ENCODE measurements at regions not wholly inside any gene's neighbourhood (a gene's known extent, or its start where the extent isn't known, plus 50 kb on each side); places are given as distances from the start of the nearest gene placed in this dataset.

DNA sequence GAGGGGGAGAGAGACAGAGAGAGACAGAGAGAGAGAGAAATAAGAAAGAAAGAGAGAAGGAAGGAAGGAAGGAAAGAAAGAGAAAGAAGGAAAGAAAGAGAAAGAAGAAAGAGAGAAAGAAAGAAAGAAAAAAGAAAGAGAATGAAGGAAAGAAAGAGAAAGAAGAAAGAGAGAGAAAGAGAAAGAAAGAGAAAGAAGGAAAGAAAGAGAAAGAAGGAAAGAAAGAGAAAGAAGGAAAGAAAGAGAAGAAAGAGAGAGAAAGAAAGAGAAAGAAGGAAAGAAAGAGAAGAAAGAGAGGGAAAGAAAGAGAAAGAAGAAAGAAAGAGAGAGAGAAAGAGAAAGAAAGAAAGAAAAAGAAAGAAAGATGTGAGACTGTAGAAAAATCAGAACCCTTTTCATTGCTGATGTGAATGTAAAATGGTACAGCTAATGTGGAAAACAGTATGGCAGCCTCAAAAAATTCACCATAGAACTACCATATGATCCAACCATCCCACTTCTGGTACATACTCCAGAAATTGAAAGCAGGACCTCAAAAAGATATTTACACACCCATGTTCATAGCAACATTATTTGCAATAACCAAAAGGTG, 203.4 kb upstream of the POU3F3 start:
- Mint-ChIP-seq H3K36me3 (no peaks in the 10 kb centered on the region), H3K4me3 (no peak overlapping the region), H3K27me3 (ENCODE audit: low read depth) (peaks cover 50% of the 10 kb centered on the region), H3K27ac (no peak overlapping the region), H3K4me1 (peaks cover 6% of the 10 kb centered on the region), H3K9me3 (no peaks in the 10 kb centered on the region)
- DNase-seq (ENCODE audit: low spot score in 2 of 2, unreplicated experiment in 2 of 2): no peak
- no peak for TF ChIP-seq CTCF (IDR thresholded peaks at IDR 0.05; ENCODE audit: unreplicated experiment)

GRCh38 chr2:104654811-104655210, 199.1 kb upstream of the POU3F3 start:
- no peak overlapping the region for H3K27ac Mint-ChIP-seq
- H3K9me3 Mint-ChIP-seq: no peaks in the 10 kb centered on the region
- H3K4me3 Mint-ChIP-seq: no peak overlapping the region
- no peak for DNase-seq (ENCODE audit: low spot score in 2 of 2, unreplicated experiment in 2 of 2)
- peaks cover 76% of the 10 kb centered on the region for H3K27me3 Mint-ChIP-seq (ENCODE audit: low read depth)
- H3K4me1 Mint-ChIP-seq: peaks cover 8% of the 10 kb centered on the region
- no peak for TF ChIP-seq CTCF (IDR thresholded peaks at IDR 0.05; ENCODE audit: unreplicated experiment)
- no peaks in the 10 kb centered on the region for H3K36me3 Mint-ChIP-seq

- peaks cover 8% of the 10 kb centered on the region for H3K4me1 Mint-ChIP-seq
- no peaks in the 10 kb centered on the region for H3K36me3 Mint-ChIP-seq
- no peak overlapping the region for H3K27ac Mint-ChIP-seq
- H3K9me3 Mint-ChIP-seq: no peaks in the 10 kb centered on the region
- no peak for TF ChIP-seq CTCF (IDR thresholded peaks at IDR 0.05; ENCODE audit: unreplicated experiment)
- H3K4me3 Mint-ChIP-seq: no peak overlapping the region
- DNase-seq (ENCODE audit: low spot score in 2 of 2, unreplicated experiment in 2 of 2): no peak
- peaks cover 78% of the 10 kb centered on the region for H3K27me3 Mint-ChIP-seq (ENCODE audit: low read depth)
These were observed 197.2 kb upstream of the POU3F3 start for GRCh38 chr2:104656571-104657163.

- DNase-seq (ENCODE audit: low spot score in 2 of 2, unreplicated experiment in 2 of 2): no peak
- Mint-ChIP-seq H3K36me3 (no peaks in the 10 kb centered on the region), H3K9me3 (no peaks in the 10 kb centered on the region), H3K4me1 (peaks cover 8% of the 10 kb centered on the region), H3K27me3 (ENCODE audit: low read depth) (peaks cover 83% of the 10 kb centered on the region), H3K27ac (no peak overlapping the region), H3K4me3 (peak overlapping the region; percentile 41)
- TF ChIP-seq CTCF (IDR thresholded peaks at IDR 0.05; ENCODE audit: unreplicated experiment): no peak
These were observed 195.6 kb upstream of the POU3F3 start for GRCh38 chr2:104658144-104658835.

DNA sequence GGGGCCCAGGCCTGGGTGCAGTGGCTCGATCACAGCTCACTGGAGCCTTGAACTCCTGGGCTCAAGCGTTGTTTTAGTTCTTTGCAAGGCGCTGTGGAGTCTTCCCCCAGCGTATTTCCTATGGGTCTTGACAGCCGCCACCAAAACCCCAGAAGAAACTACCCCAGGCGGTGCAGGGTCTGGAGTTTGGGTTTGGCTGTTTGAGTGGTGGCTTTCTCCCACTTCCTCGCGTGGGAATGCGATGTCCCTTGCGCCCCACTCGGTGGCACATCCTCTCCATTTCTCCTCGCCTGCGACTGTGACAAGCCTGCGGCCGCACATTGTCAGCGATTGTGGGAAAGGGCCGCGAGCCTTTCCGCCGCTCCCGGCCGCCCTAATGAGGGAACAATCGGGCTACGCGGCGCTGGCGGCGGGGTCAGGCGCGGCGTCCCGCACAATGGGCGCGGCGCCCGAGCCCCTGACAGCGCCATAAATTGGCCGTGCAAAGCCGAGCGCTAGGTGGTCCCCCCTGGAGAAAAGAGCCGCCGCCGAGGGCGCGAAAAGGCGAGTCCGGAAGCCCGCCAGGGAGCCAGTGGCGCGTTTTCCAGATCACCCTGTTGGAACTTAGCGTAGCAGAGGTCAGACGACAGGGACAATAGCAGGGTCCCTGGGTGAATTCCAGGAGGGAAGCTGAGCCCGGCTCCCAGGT, 194.9 kb upstream of the POU3F3 start:
- DNase-seq (ENCODE audit: low spot score in 2 of 2, unreplicated experiment in 2 of 2): no peak
- Mint-ChIP-seq H3K4me1 (peaks cover 8% of the 10 kb centered on the region), H3K27ac (no peak overlapping the region)

More for the DNA sequence above, 194.9 kb upstream of the POU3F3 start:
- no peaks in the 10 kb centered on the region for H3K9me3 Mint-ChIP-seq
- H3K27me3 Mint-ChIP-seq (ENCODE audit: low read depth): peaks cover 77% of the 10 kb centered on the region
- no peaks in the 10 kb centered on the region for H3K36me3 Mint-ChIP-seq
- no peak for TF ChIP-seq CTCF (IDR thresholded peaks at IDR 0.05; ENCODE audit: unreplicated experiment)
- H3K4me3 Mint-ChIP-seq: peak overlapping the region; percentile 57
